Stimulated activated naive CD8-positive, alpha-beta T cell treated with anti-CD3 and anti-CD28 coated beads, Interleukin-15, Interleukin-2, amounts not matched to agents 100 U/mL and 50 U/mL, for 24 hours (primary cell): ENCODE measurements at regions not wholly inside any gene's neighbourhood (a gene's known extent, or its start where the extent isn't known, plus 50 kb on each side); places are given as distances from the start of the nearest gene placed in this dataset.
"Not testable (repeated sequence)": the region's sequence is repeated elsewhere in the genome, so short reads cannot be mapped to it uniquely, and the experiment has no call there.

Source experiments
- ATAC-seq: fragments of 150-1000 bp; cut with Tn5 transposase; one replicate; pipeline ENCODE4 v1.10.0; 2021
- DNase-seq: peaks from one replicate; pipeline ENCODE4 v3.0.0; 2021

DNA sequence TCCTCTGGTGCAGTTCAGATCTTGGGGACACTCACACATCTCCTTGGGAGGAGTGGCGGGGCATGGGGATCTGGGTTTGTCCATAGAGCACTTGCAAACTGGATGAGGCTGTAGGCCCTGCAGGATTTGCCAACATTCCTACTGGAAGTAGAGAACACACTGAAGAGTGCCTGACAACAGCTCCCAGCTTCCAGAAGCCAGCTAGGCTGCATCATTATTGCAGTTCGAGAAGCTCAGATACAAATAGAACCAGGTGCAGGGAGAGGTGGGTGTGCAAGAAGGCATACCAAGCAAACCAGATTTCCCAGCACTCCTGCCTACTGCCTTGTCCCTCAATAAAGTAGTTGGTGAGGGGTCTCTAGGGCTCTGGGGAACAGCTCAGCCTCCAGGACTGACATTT, 52.5 kb downstream of the RHOB start:
- DNase-seq, result no peak
- ATAC-seq, result no peak

DNA sequence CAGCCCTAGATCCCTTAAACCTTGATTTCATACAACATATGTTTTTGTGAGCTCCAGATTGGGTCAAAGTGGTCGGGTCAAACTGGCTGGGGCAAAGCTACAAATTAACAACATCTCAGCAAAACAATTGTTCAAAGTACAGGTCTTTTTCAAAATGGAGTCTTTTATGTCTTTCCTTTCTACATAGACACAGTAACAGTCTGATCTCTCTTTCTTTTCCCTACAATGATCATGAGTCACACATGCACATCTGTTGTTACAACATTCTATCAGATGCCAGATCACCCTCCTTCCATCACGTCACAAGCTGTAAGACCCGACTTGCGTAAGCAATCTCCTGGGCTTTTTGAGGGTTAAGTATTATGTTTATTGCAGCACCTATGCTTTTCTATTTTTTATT, 55.1 kb downstream of the RHOB start:
- ATAC-seq (no peak), DNase-seq (no peak)

DNA sequence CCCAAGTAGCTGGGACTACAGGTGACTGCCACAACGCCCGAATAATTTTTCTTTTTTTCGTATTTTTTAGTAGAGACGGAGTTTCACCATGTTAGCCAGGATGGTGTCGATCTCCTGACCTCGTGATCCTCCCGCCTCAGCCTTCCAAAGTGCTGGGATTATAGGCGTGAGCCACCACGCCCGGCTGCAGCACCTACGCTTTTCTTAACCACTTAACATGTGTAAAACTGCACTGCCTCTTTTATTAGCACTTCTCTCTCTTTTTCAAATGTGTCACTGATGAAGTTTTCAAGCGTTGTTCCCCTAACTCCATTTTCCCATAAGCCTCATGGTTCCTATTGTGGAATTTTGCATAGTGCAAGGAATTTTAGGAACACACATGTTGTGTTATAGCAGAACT, 55.6 kb downstream of the RHOB start:
- not testable (repeated sequence) for ATAC-seq, DNase-seq

DNA sequence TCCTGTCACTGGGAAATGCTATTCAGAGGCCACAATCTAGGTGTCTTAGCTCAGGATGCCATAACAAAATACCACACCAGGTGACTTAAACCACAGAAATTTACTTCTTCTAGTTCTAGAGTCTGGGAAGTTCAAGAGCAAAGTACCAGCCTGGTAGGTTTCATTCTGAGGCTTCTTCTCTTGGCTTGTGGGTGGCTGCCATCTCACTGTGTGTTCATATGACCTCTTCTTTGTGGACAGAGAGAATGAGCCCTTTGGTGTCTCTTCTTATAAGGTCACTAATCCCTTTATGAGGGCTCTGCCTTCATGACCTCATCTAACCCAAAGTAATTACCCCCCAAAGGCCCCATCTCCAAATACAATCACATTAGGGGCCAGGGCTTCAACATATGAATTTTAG, 57.3 kb downstream of the RHOB start:
- DNase-seq (no peak), ATAC-seq (peak; percentile 45)

DNA sequence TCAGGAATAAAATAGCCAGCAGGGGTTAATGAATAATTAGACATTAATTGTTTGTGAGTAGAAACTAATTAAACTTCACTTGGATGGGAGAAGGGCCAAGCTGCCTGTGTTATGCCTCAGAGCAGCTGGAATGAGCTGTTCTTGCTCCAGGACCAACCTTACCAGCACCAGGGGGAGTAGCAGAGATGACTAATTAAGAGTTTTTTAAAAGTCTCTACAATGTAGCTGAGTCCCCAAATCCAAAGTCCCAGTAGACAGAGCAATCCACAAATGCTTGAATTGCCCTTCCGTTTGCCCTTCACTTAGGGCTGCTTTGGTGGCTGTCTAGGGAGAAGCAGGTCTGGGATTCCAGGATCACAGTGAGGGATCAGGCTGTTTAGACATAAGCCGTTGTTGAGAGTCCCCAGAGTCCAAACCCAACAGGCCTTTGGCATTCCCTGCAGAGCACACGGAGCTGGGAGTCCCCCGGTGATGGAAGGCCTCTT, 59.4 kb downstream of the RHOB start:
- ATAC-seq, result peak; percentile 13
- DNase-seq, result no peak

DNA sequence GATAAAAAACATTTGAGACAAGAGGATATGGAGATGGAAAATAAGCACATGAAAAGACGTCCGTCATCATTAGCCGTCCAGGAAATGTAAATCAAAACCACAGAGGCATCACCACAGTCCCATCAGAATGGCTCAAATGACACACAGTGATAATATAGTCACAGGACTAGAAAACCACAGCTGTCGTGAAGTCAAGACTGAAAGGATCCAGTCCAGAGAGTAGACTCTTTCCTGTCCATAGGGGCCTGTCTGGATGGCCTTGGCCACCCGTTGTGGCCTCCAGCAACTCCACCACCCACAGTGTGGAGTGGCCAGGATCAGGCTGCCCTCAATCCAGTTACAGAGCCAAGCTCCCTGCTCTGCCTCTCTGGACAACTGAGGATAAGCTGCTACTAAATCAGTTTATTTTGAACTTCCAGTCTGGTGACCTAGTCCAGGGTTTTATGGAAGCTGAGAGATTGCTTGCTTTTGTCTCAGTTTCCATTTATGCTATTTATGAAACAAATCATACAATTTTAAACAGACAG, 60.4 kb downstream of the RHOB start:
- ATAC-seq, result peak; percentile 87
- DNase-seq, result peak; percentile 16

GRCh38 chr2:20507711-20508110, 60.8 kb downstream of the RHOB start:
- ATAC-seq (no peak), DNase-seq (no peak)

DNA sequence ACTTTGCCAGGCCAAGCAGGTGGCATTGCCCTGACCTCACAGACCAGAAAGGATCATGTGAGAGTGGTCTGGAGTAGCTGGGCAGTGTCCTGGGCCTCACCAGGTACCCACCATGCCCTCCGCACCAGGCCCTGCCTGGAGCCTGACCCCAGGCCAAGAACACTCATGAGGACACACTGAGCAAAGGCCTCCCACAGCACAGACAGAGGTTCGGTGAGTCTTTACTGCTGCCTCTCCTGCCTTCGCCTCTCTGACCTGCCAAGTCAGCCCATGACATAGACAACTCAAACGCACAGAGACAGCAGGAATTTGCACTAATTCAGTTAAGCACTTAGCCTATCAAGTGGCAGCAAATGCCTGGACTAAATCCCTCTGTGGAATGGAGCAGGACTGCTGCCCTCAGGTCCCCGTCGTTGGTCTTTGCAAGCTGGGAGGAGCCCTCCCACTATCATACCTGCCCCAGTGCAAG, 62.5 kb downstream of the RHOB start:
- no peak for ATAC-seq

GRCh38 chr2:20509770-20510490, 63.1 kb downstream of the RHOB start:
- DNase-seq, result peak; percentile 11
- no peak for ATAC-seq

More for the DNA sequence above, 62.5 kb downstream of the RHOB start:
- DNase-seq, result no peak

- DNase-seq, result no peak
- ATAC-seq, result no peak
These were observed 64.3 kb downstream of the RHOB start for GRCh38 chr2:20511130-20511529.

DNA sequence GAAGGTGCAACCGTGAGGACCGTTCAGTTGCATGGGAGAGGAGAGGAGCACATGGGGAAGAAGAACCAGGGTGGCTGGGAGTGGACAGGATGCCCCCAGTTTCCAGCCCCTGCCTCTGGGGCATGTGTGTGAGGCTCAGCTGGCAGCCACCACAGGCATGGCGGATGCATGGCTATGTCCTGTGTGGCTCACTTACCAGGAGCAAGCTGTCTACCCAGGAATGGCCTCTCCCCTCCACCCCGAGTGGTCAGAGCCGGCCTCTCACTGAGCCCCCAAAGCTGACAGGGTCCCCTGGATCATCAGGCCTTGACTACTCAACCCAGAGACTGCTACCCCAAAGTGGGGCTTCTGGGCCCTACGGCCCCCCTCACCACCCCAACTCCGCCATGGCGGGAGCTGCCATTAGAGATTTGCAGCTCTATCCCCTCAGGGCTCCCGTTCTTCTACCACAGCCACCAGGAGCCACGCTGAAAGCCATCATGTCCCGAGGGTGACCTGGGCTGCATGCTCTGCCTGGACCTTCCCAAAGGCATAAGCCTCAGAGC, 65.3 kb downstream of the RHOB start:
- ATAC-seq (no peak), DNase-seq (no peak)

- ATAC-seq (no peak), DNase-seq (no peak)
These were observed 67.1 kb downstream of the RHOB start for GRCh38 chr2:20513946-20514345.

DNA sequence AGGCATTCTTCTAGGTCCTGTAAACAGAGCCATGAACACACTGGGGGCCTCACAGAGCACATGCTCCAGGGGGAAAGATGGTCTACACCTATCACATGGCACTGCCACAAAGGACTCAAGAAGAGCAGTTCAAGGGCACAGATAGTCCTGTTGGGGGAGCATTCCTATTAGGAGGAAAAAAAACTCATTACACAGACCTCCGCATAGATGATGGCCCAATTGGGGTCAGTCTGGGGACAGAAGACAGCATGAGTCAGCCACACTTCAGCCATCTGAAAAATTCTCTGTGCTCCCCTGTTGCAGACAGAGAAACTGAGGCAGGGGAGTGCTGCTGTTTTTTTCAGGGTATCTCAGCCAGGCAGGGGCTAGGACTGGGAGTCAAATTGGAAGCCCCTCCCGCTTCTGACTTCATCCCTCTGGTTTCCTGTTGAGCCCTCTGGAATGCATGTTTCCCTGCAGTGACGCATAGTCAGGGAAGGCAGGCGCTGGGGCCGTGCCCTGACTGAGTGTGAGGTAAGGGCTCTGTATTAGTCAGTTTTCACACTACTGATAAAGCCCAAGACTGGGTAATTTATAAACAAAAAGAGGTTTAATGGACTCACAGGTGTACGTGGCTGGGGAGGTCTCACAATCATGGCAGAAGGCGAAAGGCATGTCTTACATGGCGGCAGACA, 67.9 kb downstream of the RHOB start:
- ATAC-seq, result no peak
- no peak for DNase-seq

GRCh38 chr2:20515290-20516220, 68.7 kb downstream of the RHOB start:
- DNase-seq, result no peak
- ATAC-seq, result peak; percentile 21

GRCh38 chr2:20516291-20516645, 69.4 kb downstream of the RHOB start:
- ATAC-seq (no peak), DNase-seq (no peak)

DNA sequence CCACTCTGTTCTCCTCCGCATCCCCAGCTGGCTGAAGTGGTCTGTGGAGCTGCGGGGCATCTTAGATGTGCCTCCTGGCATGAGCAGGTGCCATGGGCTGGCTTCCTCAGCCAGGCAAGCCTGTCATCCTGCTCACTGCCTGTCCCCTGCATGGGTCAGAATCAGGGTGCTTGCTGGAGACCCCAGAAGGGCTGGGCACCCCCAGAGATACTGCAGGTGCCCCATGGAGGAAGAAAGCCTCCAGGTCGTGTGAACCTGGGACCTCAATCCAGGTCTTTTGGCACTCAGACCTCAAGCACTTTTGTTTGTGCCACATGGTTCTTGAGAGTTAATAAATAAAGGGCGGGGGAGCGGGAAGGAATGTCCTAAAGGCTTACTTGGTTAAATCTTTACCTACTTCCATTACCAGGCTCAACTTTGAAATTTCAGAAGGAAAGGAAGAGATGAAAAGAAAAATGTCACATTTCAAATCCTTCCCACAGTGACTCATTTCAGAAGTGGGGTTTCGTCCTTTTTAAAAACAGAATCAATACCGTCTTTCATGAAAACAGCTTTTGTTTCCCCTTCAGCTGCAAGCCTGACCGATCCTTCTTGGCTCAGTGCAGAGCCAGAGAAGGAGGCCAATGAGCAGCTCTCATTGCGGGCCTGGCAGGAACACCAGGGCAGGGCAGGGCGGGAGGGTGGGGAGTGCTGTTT, 69.9 kb downstream of the RHOB start:
- DNase-seq, result no peak
- no peak for ATAC-seq

DNA sequence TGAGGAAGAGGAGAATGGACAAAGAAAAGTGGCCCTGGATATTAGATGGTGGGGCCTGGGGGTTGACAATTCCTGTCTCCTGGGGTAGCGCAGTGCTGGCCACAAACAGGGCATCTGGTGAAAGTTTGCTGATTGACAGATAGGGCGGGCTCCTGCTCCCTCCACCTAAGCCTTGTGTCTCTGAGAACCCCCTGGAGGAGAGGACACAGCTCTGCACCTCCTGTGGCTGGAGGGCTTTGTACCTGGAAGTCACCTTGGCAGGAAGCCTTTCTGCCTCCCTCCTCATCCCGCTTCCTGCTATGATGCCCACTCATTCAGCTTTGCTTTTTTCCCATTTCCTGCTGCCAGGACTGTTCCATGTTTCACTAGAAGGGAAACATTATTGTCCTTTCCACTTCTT, 72.4 kb downstream of the RHOB start:
- ATAC-seq (no peak), DNase-seq (no peak)

DNA sequence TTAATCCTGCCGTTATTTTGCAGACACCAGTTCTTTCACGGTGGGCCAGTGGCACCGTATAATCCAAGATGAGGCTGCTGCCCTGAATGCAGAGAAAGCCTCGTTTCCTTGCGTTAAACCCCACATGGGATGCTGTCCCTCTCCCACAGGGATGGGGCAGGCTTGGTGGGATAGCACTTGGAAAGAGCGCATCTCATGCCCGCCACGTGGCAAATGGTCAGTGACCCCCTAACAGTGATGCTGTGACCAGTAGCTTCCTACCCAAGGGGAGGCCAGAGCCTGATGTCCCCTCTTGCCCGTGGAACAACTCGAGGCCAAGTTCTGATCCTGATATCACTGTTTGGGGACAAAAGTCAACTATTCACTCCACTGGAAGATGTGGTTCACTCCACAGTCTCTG, 73.3 kb downstream of the RHOB start:
- ATAC-seq, result no peak

GRCh38 chr2:20521193-20521592, 74.3 kb downstream of the RHOB start:
- DNase-seq (no peak), ATAC-seq (no peak)

More for the DNA sequence above, 73.3 kb downstream of the RHOB start:
- no peak for DNase-seq

- no peak for DNase-seq
- no peak for ATAC-seq
These were observed 74.9 kb downstream of the RHOB start for GRCh38 chr2:20521682-20522189.
